NCI-H82 treated with DMSO at 0.1 percent for 48 hours (cell line): ENCODE measurements at regions not wholly inside any gene's neighbourhood (a gene's known extent, or its start where the extent isn't known, plus 50 kb on each side); places are given as distances from the start of the nearest gene placed in this dataset.

ENCODE experiments used
- DNase-seq: peaks from one replicate; lab custom pipeline; 2025; ENCODE audit not compliant: unreplicated experiment; lab: John Stamatoyannopoulos, UW

DNA sequence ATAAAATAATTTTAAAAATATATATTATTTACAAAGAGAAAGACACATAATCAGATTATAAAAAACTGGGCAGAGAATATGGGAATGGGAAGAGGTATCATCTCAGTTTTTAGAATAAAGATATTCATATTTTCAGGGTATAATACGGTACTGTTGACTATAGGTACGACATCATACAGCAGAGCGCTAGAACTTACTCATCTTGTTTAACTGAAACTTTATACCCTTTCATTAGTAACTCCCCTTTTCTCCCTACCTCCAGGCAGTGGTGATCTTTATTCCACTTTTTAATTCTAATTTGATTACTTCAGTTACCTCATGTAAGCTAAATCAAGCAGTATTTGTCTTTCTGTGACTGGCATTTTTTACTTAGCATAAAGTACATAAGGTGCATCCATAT lies 742.1 kb downstream of the MTRR start:
- DNase-seq, result no peak

DNA sequence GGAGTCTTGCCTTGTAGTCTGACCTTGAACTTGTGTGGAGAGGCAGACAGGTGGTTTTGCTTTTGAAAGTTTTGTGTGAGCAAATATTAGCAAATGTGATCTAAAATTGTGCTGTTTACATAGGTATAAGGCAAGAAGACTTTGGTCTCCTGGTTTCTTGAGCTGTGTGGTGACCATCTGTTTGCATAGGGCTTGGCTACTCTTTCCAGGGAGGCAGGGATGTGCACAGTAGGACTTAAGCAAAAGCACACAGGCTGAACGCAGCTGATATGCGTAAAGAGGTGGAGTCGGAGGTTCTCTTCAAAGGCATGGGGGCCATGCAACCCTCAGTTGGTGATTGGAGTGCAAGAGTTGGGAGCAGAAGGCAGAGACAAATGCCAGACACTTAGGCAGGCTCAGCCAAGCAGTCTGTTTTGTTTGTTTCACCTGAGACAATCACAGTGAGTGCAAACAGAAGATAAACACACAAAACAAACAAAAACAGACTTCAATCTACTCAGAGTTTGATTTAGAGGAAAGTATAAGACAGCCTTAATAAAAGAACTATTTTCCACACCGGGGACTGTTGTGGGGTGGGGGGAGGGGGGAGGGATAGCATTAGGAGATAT lies 744.2 kb downstream of the MTRR start:
- no peak for DNase-seq

DNA sequence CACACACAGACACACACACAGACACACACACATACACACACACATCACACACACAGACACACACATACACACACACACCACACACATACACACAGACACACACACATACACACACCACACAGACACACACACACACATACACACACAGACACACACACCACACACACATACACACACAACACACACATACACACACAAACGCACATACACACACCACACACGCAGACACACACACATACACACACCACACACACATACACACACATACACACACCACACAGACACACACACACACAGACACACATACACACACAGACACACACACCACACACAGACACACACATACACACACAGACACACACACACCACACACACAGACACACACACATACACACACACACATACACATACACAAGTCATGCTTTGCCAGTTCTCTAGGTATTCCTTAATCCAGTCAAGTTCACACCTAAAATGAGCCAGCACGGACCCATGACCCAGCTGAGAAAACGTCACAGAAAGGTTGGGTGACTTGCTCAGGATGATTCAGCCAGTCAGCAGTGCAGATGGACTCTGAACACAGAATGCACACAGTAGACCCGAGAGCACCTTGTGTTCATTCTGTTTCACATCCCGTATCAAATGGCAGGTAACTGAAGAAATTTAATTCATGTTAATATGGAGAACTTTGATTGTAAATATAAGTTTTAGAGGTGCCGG lies 746.4 kb downstream of the MTRR start:
- DNase-seq, result no peak

DNA sequence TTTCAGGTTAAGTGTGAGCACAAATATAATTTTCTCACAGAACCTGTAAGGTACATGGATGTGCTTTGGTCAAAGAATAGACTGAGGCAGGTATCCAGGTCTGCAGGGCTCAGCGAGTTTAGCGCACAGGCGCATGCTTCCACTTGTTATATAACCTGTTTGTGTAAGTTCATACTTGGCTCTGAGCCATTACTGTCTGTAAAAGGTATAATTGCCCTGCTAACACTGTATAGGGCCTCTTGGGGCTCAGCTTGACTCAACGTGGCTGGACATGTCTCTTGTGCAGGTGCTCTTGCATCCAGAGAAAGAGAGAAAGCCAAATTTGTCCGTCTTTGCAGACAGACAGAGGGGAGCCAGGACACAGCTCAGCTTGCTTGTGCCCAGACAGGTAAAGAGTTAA lies 759.6 kb downstream of the MTRR start:
- no peak for DNase-seq

DNA sequence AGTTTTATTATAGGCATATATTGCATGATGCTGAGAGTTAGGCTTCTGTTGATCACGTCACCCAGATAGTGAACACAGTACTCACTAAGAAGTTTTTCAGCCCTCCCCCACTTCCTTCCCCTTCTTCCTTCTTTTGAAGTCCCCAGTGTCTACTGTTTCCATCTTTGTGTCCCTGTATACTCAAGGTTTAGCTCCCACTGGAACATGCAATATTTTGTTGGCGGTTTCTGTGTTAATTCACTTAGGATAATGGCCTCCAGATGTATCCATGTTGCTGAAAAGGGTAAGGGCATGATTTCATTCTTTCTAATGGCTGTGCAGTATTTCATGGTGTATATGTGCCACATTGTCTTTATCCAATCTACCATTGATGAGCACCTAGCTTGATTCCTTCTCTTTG lies 764.3 kb downstream of the MTRR start:
- DNase-seq, result no peak

DNA sequence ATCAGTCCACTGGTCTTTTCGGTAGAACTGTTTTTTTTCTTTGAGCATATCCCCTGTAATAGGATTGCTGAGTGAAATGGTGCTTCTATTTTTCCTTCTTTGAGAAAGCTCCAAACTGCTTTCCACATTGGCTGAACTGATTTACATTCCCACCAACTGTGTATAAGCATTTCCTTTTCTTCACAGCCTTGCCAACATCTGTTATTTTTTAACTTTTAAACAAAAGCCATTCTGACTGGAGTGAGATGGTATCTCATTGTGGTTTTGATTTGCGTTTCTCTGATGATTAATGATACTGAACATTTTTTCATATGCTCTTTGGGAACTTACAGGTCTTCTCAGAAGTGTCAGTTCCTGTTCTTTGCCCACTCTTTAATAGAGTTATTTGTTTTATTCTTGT lies 764.7 kb downstream of the MTRR start:
- DNase-seq, result no peak

DNA sequence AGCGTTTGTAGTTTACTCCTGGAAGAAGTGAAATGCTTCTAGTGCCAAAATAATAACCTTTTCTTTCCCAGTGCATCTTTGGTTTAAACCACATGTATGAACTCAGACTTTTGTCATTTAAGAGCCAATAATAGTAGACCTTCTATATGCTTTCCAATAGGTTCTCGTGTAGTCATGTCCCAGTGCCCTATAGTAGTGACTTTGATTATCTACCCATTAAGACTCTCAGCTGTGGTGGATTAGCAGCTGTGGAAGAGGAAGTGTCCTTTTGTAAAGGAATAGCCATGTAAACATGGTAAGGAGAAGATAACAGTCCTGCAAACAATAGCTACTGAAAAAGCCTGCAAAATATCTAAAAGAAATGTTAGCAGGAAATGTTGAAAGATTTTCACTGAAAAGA lies 765.3 kb downstream of the MTRR start:
- DNase-seq, result no peak

DNA sequence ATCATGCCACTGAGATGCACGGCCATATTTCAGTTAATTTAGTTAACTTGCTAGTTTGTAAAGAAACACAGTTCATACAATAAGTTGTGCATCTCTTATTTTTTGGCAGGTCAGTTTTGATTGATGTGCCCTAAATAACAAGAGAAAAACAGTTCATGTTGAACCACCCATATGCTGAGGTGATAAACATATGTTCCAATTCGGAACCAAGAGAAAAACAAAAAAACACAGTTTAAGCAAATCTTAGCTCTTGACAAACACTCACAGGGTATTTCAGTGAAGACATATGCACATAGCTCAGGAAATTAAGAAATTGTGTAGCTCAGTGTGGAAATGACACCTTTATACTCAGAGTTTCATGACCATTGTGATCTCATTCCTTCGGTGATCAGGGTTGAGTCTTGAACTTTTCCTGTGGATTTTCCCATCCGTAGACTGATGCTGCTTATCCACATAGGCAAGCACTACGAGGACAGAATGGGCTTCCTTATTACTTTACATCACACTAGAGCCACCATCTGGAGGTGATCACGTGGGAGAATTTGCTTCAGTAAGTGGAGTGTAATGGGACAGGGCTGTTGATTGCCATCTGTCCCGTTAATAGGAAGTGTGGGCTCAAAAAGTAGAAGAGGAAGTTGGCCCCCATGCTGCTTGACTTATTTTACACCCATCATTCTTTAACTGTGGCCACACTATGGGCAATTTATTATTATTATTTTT lies 773.0 kb downstream of the MTRR start:
- DNase-seq, result peak; percentile 72

DNA sequence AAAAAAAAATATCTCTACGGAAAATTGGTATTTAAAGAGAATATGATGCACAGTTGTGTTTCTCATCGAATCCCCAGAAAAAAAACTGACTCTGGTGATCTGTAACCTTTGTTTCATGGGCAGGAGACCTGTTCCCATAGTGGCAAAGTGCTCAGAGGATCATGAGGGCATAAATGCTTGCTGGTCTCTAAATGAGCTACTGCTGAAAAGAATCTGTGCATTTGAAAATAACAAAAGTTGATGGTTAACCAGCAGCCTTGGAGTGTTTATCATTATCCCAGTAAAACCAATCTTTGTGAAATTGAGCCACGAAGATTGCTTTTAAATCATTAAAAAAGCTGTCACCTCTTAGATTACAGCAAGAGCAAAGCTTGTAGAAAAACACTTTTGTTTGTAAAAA lies 775.4 kb downstream of the MTRR start:
- DNase-seq, result no peak

DNA sequence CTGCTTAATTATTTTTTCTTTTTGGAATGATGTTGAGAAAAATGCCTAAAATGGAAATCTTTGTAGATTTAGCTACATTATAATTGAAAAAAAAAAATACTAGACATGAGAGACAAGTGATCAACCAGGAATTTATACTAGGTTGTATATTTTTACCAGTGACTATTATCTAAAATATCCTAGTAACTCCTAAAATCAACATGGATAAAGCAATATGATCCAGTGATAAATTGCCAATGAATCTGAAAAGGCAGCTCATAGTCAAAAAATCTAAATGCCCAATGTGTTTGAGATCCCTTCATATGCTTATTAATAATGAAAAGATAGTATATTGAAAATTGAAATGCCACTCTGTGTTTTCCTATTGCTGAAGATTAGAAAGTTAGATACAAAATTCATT lies 778.2 kb downstream of the MTRR start:
- no peak for DNase-seq

DNA sequence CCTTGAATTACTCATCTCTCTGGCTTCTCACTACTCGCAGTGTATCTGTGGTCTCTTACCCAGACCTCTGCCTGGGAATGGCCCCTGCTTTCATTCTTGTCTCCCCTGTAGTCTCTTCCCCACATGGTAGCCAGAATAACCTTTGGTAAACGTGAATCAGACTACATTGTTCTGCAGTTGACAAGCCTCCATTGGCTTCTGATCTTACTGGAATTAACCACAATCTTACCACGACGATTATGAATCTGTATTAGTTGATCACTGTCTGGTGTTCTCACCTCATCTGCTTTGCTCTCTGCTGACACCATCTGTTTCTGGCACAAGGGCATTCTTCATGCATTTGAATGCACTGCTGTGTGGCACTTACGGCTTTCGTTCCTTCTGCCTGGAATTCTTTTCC lies 781.2 kb downstream of the MTRR start:
- no peak for DNase-seq

DNA sequence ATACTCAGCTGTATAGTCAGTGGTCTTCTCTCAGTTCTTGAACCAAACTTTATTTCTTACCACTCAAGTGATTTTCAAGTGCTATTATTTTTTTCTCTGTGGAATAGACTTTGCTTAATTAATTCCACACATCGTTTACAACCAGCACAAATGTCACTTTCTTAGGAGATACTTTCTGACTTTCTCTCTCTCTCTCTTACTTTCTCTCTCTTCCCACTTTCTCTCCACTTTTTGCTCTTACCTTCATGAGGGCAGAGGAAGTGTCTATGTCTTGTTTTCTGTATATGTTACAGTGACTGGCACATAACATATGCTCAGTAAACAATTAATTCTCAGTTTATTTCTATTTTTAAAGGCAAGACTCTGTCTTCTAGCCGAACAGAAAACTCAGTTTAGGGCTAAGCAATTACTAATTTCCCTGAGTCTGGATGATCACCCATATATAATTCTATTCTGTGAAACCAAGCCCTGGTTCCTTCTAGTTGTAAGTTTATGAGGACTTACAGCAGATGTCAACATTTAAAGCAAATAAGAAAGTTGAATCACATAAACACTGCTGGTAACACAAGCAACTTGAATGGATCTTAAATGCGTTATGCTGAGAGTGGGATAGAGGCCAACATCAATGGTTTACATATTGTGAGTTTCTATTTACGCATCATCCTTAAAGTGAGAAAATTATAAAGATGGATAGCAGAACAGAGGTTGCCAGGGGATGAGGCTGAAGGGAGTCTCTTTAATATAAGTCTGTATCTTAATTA lies 791.4 kb downstream of the MTRR start:
- no peak for DNase-seq

DNA sequence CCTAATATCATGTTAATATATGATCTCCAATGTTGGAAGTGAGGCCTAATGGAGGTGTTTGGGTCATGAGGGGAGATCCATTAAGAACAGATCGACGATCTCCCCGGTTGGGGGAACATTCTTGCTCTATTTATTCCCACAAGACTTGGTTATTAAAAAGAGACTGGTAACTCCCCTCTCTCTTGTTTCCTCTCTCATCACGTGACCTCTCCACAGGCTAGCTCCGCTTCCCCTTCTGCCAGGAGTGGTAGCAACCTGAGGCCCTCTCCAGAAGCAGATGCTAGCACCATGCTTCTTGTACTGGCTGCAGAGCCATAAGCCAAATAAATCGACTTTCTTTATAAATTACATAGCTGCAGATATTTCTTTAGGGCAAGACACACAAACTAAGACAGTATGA lies 794.4 kb downstream of the MTRR start:
- DNase-seq, result no peak

DNA sequence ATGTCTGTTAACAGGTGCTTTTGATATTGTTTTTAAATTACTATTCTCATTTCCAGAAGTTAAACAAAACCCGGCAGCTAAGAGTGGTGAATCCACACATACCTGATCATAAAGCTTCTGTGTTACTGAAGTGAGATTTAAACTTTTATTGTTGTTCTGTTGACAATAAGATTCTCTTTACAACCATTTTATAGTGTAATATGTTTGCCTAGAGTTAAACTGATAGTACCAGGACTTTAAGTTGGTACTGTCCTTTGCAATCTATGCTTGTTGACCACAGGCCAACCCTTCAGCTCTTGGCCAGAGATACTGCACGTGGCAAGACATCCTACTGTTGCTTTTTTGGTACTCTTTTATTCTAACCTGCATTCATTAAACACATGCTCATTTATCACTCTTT lies 806.2 kb downstream of the MTRR start:
- no peak for DNase-seq

DNA sequence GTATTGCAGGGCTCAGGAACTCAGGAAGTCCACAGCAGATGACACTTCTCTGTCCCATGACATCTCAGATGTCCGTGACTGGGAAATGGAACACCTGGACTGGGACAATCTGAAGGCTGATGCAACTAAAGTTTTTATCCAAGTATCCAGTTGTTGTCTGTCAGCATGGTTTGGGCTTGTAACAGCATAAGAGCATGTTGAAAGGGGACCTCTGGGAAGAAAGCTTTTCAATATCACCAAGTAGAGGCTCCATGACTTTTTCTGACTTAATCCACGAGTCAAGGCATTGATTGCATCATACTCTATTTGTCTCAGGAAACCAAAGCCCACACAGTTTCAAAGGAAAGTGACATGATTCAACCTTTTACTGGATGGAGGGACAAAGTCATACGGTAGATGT lies 807.7 kb downstream of the MTRR start:
- DNase-seq, result no peak

DNA sequence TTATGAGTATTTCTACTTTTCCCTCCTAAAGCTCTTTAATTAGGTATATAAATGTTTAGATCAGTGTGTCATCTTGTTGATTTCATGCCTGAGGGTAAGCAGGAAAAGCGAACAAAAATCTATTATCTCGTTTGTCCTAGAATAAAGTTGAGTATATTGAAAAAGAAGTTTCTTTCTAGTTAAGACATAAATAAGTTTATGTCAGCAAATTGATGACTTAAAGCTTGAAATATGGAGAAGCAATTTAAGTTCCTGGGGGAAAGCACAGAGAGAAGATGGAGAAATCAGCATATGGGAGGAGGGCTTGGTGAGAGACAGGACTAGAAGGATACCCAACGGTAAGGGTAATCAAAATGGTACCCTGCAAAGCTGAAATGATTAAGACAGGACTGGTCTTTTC lies 813.4 kb downstream of the MTRR start:
- no peak for DNase-seq

DNA sequence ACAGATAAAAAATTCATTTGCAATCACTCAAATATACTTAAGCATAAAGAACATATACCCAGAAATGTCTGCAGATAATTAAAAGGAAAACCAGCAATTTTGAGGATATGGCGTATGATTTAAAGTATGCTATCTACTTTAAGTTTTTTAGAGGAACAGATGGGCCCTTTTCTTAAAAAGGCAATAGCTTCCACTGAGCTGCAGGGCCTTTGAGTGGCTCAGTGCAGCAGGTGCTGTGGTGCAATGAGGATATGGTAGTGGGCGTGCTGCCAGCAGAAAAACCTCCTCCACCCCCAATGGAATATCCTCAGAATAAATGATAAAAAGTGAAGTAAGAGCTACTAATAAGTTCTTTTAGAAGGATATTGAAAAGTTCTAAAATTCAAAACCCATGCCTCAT lies 814.5 kb downstream of the MTRR start:
- DNase-seq, result no peak

DNA sequence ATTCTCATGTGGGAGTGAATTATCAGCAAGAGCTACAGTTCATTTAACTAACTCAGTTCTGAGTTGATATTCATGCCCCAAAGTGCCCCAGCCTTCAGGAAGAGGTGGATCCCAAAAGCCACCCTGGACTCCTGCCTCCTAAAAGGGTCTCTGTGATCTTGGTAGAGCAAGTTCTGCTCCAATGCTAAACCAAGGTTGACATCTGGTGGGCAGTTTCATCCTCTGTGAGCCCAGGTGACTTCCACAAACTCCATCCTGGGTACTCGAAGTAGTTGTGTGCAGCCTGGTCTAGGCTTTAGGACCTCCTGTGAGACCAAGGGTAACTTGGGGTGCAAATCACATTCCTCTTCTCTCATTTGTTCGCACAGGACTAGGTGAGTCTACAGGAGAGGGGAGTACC lies 816.8 kb downstream of the MTRR start:
- DNase-seq, result no peak

DNA sequence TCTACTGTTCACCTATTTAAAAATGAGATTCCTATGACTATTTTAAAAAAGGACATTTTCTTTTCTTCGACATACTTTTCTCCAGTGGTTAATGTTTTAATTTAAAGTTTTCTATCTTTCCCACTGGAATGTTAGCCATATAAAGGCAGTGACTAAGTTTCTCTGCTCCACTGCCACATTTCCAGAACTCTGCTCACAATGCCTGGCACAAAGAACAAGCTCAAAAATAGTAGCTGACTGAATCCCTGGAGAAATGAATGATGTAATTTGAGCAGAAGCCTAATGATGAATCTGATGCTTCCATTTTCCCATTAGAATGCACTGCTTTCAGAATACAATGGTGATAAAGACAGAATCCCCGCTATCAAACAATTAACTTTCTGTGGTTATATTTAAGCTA lies 817.8 kb downstream of the MTRR start:
- DNase-seq, result no peak

DNA sequence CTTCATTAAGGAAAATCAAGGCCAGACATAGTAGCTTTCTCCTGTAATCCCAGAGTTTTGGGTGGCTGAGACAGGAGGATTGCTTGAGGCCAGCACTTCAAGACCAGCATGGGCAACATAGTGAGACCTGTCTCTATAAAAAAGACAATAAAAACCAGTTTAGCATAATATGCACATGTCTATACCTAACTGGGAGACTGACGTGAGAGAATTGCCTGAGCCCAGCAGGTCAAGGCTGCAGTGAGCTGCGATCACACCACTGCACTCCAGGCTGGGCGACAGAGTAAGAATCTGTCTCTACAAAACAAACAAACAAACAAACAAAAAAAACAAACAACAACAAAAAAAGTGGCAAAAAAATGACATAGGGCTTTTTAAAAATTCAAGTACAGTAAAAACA lies 820.8 kb downstream of the MTRR start:
- no peak for DNase-seq

DNA sequence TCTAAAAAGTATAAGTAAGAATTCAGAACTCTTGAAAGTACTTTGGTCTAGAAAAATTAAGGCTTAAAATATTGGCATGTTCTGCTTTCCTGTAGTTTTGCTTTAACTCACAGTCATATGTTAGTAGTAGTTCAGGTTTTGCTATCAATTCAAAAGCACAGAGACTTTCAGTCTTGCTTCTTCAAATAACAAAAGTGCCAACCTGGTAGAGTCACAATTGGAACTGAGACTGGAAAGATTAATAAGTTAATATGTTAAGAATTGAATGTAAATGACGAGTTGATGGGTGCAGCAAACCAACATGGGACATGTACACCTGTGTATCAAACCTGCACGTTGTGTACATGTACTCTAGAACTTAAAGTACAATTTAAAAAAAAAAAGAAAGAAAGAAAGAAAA lies 822.3 kb downstream of the MTRR start:
- no peak for DNase-seq

DNA sequence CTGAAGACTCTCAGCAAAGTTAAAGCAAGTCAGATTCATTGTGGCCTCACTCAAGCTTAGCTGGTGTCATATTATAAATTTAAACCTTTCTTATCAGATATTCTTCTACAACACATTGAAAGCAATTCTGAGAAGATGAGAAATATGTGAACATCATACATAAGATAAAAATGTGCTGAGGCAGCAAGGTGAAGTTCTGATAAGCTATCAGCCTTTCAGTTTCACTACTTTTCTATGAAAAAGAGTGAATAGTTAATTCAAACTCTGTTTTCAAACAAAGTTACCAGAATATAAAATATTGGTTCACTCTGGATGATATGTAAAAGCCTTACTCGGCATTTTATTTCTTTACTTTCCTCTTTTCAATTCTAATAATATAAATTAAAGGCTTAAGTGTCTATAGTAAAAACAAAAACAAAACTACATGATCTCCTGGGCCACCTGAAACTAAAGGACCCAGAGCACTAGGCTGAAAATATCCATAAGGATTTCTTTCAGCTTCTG lies 824.4 kb downstream of the MTRR start:
- no peak for DNase-seq
